ENCODE measurements at regions not wholly inside any gene's neighbourhood (a gene's known extent, or its start where the extent isn't known, plus 50 kb on each side); places are given as distances from the start of the nearest gene placed in this dataset.

- no peak for TF ChIP-seq POLR2A (IDR thresholded peaks at IDR 0.05)
- no peak for TF ChIP-seq CTCF (IDR thresholded peaks at IDR 0.05)
Observed at GRCh38 chr3:163138258-163138657, 1641.7 kb downstream of the OTOL1 start.

All from heart left ventricle (tissue), 13 donors.